ENCODE measurements at regions not wholly inside any gene's neighbourhood (a gene's known extent, or its start where the extent isn't known, plus 50 kb on each side); places are given as distances from the start of the nearest gene placed in this dataset.

DNA sequence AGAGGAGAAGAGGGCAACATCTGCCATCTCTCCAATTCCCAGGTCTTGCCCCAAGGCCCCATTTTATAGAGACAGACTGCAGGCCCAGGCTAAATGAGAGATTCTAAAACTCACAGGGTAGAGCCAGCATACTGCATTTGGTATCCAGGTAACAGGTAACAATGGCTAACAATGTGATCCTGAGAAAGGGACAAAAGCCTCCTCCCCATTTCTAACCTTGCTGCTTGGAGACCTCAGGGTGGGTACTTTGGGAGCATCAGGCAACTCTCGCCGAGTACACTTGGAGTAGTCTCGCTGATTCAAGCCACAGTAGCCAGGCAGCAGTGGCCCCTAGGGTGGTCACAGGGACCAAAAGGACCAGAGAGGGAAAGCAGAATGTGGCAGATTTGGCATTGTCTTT, 162.6 kb upstream of the PLEKHA5 start:
- TF ChIP-seq EZH2 (IDR thresholded peaks at IDR 0.05; ENCODE audit: insufficient read depth, poor library complexity, severe bottlenecking) (no peak), EZH2phosphoT487 (IDR thresholded peaks at IDR 0.05; ENCODE audit: insufficient read depth, low read depth) (no peak)
